Testis (tissue), 2 donors: ENCODE measurements at regions not wholly inside any gene's neighbourhood (a gene's known extent, or its start where the extent isn't known, plus 50 kb on each side); places are given as distances from the start of the nearest gene placed in this dataset.

ENCODE experiments used
- POLR2A ChIP-seq: fragments of 450-650 bp; IDR thresholded peaks from one replicate; pipeline ENCODE4 v1.6.1; 2017; ENCODE audit warnings: antibody characterized with exemption, mild to moderate bottlenecking, moderate library complexity
- TF ChIP-seq, protein P1 (sequence below), 3 experiments: fragments of 450-650 bp in 2 of 3; fragments of 200-600 bp in 1 of 3; sonication (generic) in 1 of 3; IDR thresholded peaks; one replicate each; pipeline ENCODE4 v1.5.1; 2016 to 2019; ENCODE audit warnings: antibody characterized with exemption in 3 of 3, mild to moderate bottlenecking in 2 of 3, moderate library complexity in 1 of 3

- TF ChIP-seq, protein P1, sequence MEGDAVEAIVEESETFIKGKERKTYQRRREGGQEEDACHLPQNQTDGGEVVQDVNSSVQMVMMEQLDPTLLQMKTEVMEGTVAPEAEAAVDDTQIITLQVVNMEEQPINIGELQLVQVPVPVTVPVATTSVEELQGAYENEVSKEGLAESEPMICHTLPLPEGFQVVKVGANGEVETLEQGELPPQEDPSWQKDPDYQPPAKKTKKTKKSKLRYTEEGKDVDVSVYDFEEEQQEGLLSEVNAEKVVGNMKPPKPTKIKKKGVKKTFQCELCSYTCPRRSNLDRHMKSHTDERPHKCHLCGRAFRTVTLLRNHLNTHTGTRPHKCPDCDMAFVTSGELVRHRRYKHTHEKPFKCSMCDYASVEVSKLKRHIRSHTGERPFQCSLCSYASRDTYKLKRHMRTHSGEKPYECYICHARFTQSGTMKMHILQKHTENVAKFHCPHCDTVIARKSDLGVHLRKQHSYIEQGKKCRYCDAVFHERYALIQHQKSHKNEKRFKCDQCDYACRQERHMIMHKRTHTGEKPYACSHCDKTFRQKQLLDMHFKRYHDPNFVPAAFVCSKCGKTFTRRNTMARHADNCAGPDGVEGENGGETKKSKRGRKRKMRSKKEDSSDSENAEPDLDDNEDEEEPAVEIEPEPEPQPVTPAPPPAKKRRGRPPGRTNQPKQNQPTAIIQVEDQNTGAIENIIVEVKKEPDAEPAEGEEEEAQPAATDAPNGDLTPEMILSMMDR (IDR thresholded peaks at IDR 0.05) = no peak
- TF ChIP-seq POLR2A = no peak
These were observed 100.3 kb downstream of the MAF start for GRCh38 chr16:79500286-79500685.
